Activated CD4-positive, alpha-beta T cell treated with anti-CD3 and anti-CD28 coated beads for 36 hours (primary cell): ENCODE measurements at regions not wholly inside any gene's neighbourhood (a gene's known extent, or its start where the extent isn't known, plus 50 kb on each side); places are given as distances from the start of the nearest gene placed in this dataset.

ENCODE experiments used
- ATAC-seq: fragments of 200-7000 bp; cut with Tn5 transposase; one replicate; pipeline ENCODE4 v1.10.0; 2021; ENCODE audit warnings: mild to moderate bottlenecking, moderate library complexity
- CTCF ChIA-PET: fragments of 350-600 bp; sonication (Branson Sonifier 250); formaldehyde crosslinking; loops from one replicate; lab custom pipeline; 2021; ENCODE audit warnings: antibody characterized with exemption; lab: Charles Lee
- POLR2A ChIA-PET: fragments of 350-600 bp; sonication (Branson Sonifier 250); formaldehyde crosslinking; loops from one replicate; lab custom pipeline; 2021; ENCODE audit warnings: antibody characterized with exemption, inconsistent platforms; lab: Charles Lee
- DNase-seq: peaks from one replicate; pipeline ENCODE4 v3.0.0-alpha.2; 2020
- H3K27ac Mint-ChIP-seq: one replicate; pipeline ENCODE4 v1.8.0; 2021; ENCODE audit warnings: mixed read lengths
- H3K27me3 Mint-ChIP-seq: one replicate; pipeline ENCODE4 v1.8.0; 2021; ENCODE audit warnings: mixed read lengths
- H3K36me3 Mint-ChIP-seq: one replicate; pipeline ENCODE4 v1.8.0; 2021; ENCODE audit warnings: low read depth, mixed read lengths
- H3K4me1 Mint-ChIP-seq: one replicate; pipeline ENCODE4 v1.8.0; 2021; ENCODE audit warnings: mixed read lengths
- H3K4me3 Mint-ChIP-seq: one replicate; pipeline ENCODE4 v1.8.0; 2021; ENCODE audit warnings: mild to moderate bottlenecking, moderate library complexity, mixed read lengths
- H3K9me3 Mint-ChIP-seq: one replicate; pipeline ENCODE4 v1.8.0; 2021; ENCODE audit warnings: low read depth, mixed read lengths
- intact Hi-C, 2 experiments: fragments of 100-400 bp; cut with DNase I in 1 of 2; cut with micrococcal nuclease in 1 of 2; formaldehyde crosslinking; loops; one replicate each; pipeline versions ENCODE4 v1.14.2 to v1.15.1; 2022 to 2024; cut with DNase I, micrococcal nuclease

- ATAC-seq (no peak), DNase-seq (no peak)
- ChIA-PET POLR2A (no interaction called here), CTCF (no interaction called here)
- Mint-ChIP-seq H3K27ac (no peak overlapping the region), H3K27me3 (no peaks in the 10 kb centered on the region), H3K4me1 (peaks cover 27% of the 10 kb centered on the region), H3K4me3 (no peak overlapping the region), H3K9me3 (peaks cover 12% of the 10 kb centered on the region), H3K36me3 (peaks cover 23% of the 10 kb centered on the region)
- intact Hi-C loops = no loop called here
Measured at GRCh38 chr14:96958057-96958456, 160.9 kb downstream of the VRK1 start.

- CTCF ChIA-PET = interaction anchor here (1.0 kb wide), 1 partner anchor 107 kb away, joined by 3 read pairs; no protein-coding TSS in a partner anchor
- Mint-ChIP-seq H3K4me1 (peaks cover 43% of the 10 kb centered on the region), H3K36me3 (peaks cover 26% of the 10 kb centered on the region), H3K27ac (no peak overlapping the region), H3K4me3 (no peak overlapping the region), H3K27me3 (no peaks in the 10 kb centered on the region), H3K9me3 (peaks cover 18% of the 10 kb centered on the region)
- POLR2A ChIA-PET = no interaction called here
- ATAC-seq = no peak
- no peak for DNase-seq
- intact Hi-C loops = no loop called here
Measured at GRCh38 chr14:96959992-96960391, 162.8 kb downstream of the VRK1 start.

- DNase-seq (no peak), ATAC-seq (no peak)
- no peak overlapping the region for H3K4me3 Mint-ChIP-seq
- peaks cover 40% of the 10 kb centered on the region for H3K4me1 Mint-ChIP-seq
- intact Hi-C loops = no loop called here
- no peaks in the 10 kb centered on the region for H3K27me3 Mint-ChIP-seq
- ChIA-PET CTCF (no interaction called here), POLR2A (no interaction called here)
- H3K9me3 Mint-ChIP-seq = peaks cover 18% of the 10 kb centered on the region
- no peak overlapping the region for H3K27ac Mint-ChIP-seq
- peaks cover 26% of the 10 kb centered on the region for H3K36me3 Mint-ChIP-seq
Measured at GRCh38 chr14:96960598-96961116, 163.5 kb downstream of the VRK1 start.

GRCh38 chr14:96961895-96962294 is 164.7 kb downstream of the VRK1 start:
- intact Hi-C loops = no loop called here
- DNase-seq (no peak), ATAC-seq (no peak)
- H3K4me1 Mint-ChIP-seq = peaks cover 47% of the 10 kb centered on the region
- ChIA-PET POLR2A (no interaction called here), CTCF (no interaction called here)
- H3K4me3 Mint-ChIP-seq = no peak overlapping the region
- no peaks in the 10 kb centered on the region for H3K27me3 Mint-ChIP-seq
- peaks cover 26% of the 10 kb centered on the region for H3K36me3 Mint-ChIP-seq
- peak overlapping the region; percentile 88 for H3K27ac Mint-ChIP-seq
- peaks cover 18% of the 10 kb centered on the region for H3K9me3 Mint-ChIP-seq

- intact Hi-C loops = no loop called here
- ATAC-seq = peak; percentile 61
- DNase-seq = peak; percentile 15
- Mint-ChIP-seq H3K9me3 (peaks cover 19% of the 10 kb centered on the region), H3K4me3 (no peak overlapping the region), H3K4me1 (peaks cover 48% of the 10 kb centered on the region), H3K27me3 (no peaks in the 10 kb centered on the region), H3K36me3 (peaks cover 26% of the 10 kb centered on the region), H3K27ac (peak overlapping the region; percentile 88)
- POLR2A ChIA-PET = no interaction called here
- CTCF ChIA-PET = no interaction called here
Measured at GRCh38 chr14:96962337-96962736, 165.2 kb downstream of the VRK1 start.

GRCh38 chr14:96964726-96965415 is 167.7 kb downstream of the VRK1 start:
- CTCF ChIA-PET = interaction anchor here (0.8 kb wide), 1 partner anchor 306 kb away, joined by 3 read pairs; no protein-coding TSS in a partner anchor
- ATAC-seq (no peak), DNase-seq (no peak)
- Mint-ChIP-seq H3K4me1 (peaks cover 48% of the 10 kb centered on the region), H3K27me3 (no peaks in the 10 kb centered on the region), H3K9me3 (peaks cover 23% of the 10 kb centered on the region), H3K27ac (no peak overlapping the region), H3K4me3 (no peak overlapping the region), H3K36me3 (peaks cover 29% of the 10 kb centered on the region)
- POLR2A ChIA-PET = no interaction called here
- intact Hi-C loops = no loop called here

GRCh38 chr14:96965885-96966595 is 168.9 kb downstream of the VRK1 start:
- H3K36me3 Mint-ChIP-seq = peaks cover 22% of the 10 kb centered on the region
- H3K27me3 Mint-ChIP-seq = no peaks in the 10 kb centered on the region
- DNase-seq (no peak), ATAC-seq (no peak)
- ChIA-PET CTCF (interaction anchor here (0.8 kb wide), 1 partner anchor 307 kb away, joined by 3 read pairs; no protein-coding TSS in a partner anchor), POLR2A (no interaction called here)
- peaks cover 41% of the 10 kb centered on the region for H3K4me1 Mint-ChIP-seq
- H3K4me3 Mint-ChIP-seq = no peak overlapping the region
- no peak overlapping the region for H3K27ac Mint-ChIP-seq
- intact Hi-C loops = no loop called here
- H3K9me3 Mint-ChIP-seq = peaks cover 20% of the 10 kb centered on the region

- CTCF ChIA-PET = no interaction called here
- intact Hi-C loops = no loop called here
- no peak overlapping the region for H3K4me3 Mint-ChIP-seq
- ATAC-seq (no peak), DNase-seq (no peak)
- peaks cover 7% of the 10 kb centered on the region for H3K27me3 Mint-ChIP-seq
- peaks cover 4% of the 10 kb centered on the region for H3K36me3 Mint-ChIP-seq
- peaks cover 3% of the 10 kb centered on the region for H3K4me1 Mint-ChIP-seq
- H3K9me3 Mint-ChIP-seq = peaks cover 24% of the 10 kb centered on the region
- POLR2A ChIA-PET = no interaction called here
- H3K27ac Mint-ChIP-seq = no peak overlapping the region
Measured at GRCh38 chr14:96975116-96975515, 177.9 kb downstream of the VRK1 start.

GRCh38 chr14:96978525-96979272 is 181.5 kb downstream of the VRK1 start:
- CTCF ChIA-PET = interaction anchor here (0.6 kb wide), 1 partner anchor 1517 kb away, joined by 4 read pairs; no protein-coding TSS in a partner anchor
- ATAC-seq (no peak), DNase-seq (no peak)
- intact Hi-C loops = no loop called here
- no peak overlapping the region for H3K4me3 Mint-ChIP-seq
- peaks cover 10% of the 10 kb centered on the region for H3K27me3 Mint-ChIP-seq
- POLR2A ChIA-PET = no interaction called here
- H3K4me1 Mint-ChIP-seq = peaks cover 3% of the 10 kb centered on the region
- no peak overlapping the region for H3K27ac Mint-ChIP-seq
- peaks cover 19% of the 10 kb centered on the region for H3K9me3 Mint-ChIP-seq
- peaks cover 3% of the 10 kb centered on the region for H3K36me3 Mint-ChIP-seq

GRCh38 chr14:96979611-96980074 is 182.5 kb downstream of the VRK1 start:
- ChIA-PET CTCF (no interaction called here), POLR2A (no interaction called here)
- Mint-ChIP-seq H3K9me3 (peaks cover 11% of the 10 kb centered on the region), H3K27me3 (peaks cover 10% of the 10 kb centered on the region), H3K27ac (no peak overlapping the region), H3K4me3 (no peak overlapping the region), H3K36me3 (peaks cover 3% of the 10 kb centered on the region), H3K4me1 (peaks cover 3% of the 10 kb centered on the region)
- intact Hi-C loops = no loop called here
- no peak for ATAC-seq
- DNase-seq = no peak

GRCh38 chr14:96980835-96981234 is 183.7 kb downstream of the VRK1 start:
- ChIA-PET POLR2A (no interaction called here), CTCF (no interaction called here)
- peaks cover 10% of the 10 kb centered on the region for H3K27me3 Mint-ChIP-seq
- intact Hi-C loops = no loop called here
- H3K4me3 Mint-ChIP-seq = no peak overlapping the region
- ATAC-seq (no peak), DNase-seq (no peak)
- no peak overlapping the region for H3K27ac Mint-ChIP-seq
- no peaks in the 10 kb centered on the region for H3K36me3 Mint-ChIP-seq
- H3K9me3 Mint-ChIP-seq = peaks cover 4% of the 10 kb centered on the region
- H3K4me1 Mint-ChIP-seq = peaks cover 3% of the 10 kb centered on the region
